Endothelial cell (in vitro differentiated cells): ENCODE measurements at regions not wholly inside any gene's neighbourhood (a gene's known extent, or its start where the extent isn't known, plus 50 kb on each side); places are given as distances from the start of the nearest gene placed in this dataset.

Experiments
- DNase-seq: peaks from one replicate; pipeline ENCODE4 v3.0.0; 2021; ENCODE audit warnings: low spot score
- H3K27ac Mint-ChIP-seq: one replicate; pipeline ENCODE4 v1.8.0; 2021; ENCODE audit warnings: mixed read lengths, inconsistent platforms; ENCODE audit not compliant: unreplicated experiment
- H3K27me3 Mint-ChIP-seq: one replicate; pipeline ENCODE4 v1.8.0; 2021; ENCODE audit warnings: mild to moderate bottlenecking, moderate library complexity, mixed read lengths, inconsistent platforms; ENCODE audit not compliant: unreplicated experiment
- H3K36me3 Mint-ChIP-seq: one replicate; pipeline ENCODE4 v1.8.0; 2021; ENCODE audit warnings: mild to moderate bottlenecking, low read depth, mixed read lengths, inconsistent platforms; ENCODE audit not compliant: unreplicated experiment
- H3K4me1 Mint-ChIP-seq: one replicate; pipeline ENCODE4 v1.8.0; 2021; ENCODE audit warnings: mild to moderate bottlenecking, mixed read lengths, inconsistent platforms; ENCODE audit not compliant: unreplicated experiment
- H3K4me3 Mint-ChIP-seq: one replicate; pipeline ENCODE4 v1.8.0; 2021; ENCODE audit warnings: mild to moderate bottlenecking, mixed read lengths, inconsistent platforms; ENCODE audit not compliant: unreplicated experiment
- H3K9me3 Mint-ChIP-seq: one replicate; pipeline ENCODE4 v1.8.0; 2021; ENCODE audit warnings: mixed read lengths, inconsistent platforms; ENCODE audit not compliant: unreplicated experiment
- TF ChIP-seq, protein P1 (sequence below): fragments of 200-600 bp; sonication (generic); IDR thresholded peaks from one replicate; pipeline ENCODE4 v1.5.0; 2021; ENCODE audit warnings: antibody characterized with exemption; ENCODE audit not compliant: unreplicated experiment

DNA sequence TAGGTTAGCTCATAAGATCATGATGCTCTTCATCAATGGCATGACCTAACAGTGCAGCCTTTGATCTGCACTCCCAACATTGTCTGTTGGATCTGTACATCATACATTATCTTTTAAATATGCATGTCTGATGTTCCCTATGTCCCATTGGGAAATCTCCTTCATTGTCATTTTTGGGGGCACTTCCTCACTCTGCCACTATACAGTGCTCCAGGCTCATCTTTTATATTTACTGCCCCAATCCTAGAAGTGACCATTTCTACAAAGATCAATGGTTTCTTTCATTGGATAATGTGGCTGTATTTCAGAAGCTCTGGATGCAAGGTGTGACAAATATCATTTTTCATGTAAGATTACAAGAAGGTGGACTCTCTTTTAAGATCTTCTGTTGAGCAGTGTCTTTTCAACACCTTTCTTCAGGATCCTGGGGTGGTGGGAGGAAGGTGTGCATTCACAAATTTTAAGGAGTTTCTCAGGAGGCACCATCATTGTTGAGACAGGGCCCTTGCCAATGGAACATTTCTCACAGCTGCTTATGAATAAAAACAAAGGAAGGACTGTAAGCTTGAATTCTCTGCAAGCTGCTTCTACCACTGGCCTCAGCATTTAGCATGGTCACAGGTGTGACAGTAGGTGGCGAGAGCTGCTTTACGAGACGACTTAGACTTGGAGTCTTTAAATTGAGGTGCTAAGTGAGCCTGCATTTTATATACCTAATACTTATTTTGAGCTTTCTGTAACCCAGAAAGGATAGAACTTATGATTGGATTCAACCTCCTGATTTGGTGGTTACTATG is 403.0 kb downstream of the LMO7 start:
- Mint-ChIP-seq H3K36me3 (no peaks in the 10 kb centered on the region), H3K9me3 (no peaks in the 10 kb centered on the region), H3K27ac (no peak overlapping the region), H3K4me3 (no peak overlapping the region), H3K4me1 (peaks cover 2% of the 10 kb centered on the region), H3K27me3 (no peaks in the 10 kb centered on the region)
- no peak for DNase-seq
- TF ChIP-seq, protein P1, sequence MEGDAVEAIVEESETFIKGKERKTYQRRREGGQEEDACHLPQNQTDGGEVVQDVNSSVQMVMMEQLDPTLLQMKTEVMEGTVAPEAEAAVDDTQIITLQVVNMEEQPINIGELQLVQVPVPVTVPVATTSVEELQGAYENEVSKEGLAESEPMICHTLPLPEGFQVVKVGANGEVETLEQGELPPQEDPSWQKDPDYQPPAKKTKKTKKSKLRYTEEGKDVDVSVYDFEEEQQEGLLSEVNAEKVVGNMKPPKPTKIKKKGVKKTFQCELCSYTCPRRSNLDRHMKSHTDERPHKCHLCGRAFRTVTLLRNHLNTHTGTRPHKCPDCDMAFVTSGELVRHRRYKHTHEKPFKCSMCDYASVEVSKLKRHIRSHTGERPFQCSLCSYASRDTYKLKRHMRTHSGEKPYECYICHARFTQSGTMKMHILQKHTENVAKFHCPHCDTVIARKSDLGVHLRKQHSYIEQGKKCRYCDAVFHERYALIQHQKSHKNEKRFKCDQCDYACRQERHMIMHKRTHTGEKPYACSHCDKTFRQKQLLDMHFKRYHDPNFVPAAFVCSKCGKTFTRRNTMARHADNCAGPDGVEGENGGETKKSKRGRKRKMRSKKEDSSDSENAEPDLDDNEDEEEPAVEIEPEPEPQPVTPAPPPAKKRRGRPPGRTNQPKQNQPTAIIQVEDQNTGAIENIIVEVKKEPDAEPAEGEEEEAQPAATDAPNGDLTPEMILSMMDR = no peak

DNA sequence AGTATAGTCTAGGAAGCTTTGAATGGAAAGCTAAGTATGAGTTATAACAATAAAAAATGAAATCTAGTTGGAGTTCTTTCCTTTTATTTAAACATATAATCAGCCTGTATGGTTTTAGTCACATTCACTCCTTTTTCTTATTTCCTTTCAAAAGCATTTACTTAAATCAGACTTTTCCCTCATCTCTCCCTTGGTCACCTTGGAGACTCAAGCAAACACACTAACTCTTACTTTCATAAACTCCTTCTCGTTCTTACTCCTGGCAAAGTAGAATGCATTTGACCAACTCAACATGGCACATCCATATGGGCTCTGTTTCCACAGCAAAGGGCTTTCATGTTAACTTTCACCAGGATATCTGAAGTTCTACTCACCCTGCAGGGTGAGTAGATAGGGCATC is 400.0 kb downstream of the LMO7 start:
- Mint-ChIP-seq H3K36me3 (no peaks in the 10 kb centered on the region), H3K4me1 (no peaks in the 10 kb centered on the region), H3K27ac (no peak overlapping the region), H3K27me3 (no peaks in the 10 kb centered on the region), H3K9me3 (no peaks in the 10 kb centered on the region), H3K4me3 (no peak overlapping the region)
- TF ChIP-seq, protein P1 = no peak
- no peak for DNase-seq

DNA sequence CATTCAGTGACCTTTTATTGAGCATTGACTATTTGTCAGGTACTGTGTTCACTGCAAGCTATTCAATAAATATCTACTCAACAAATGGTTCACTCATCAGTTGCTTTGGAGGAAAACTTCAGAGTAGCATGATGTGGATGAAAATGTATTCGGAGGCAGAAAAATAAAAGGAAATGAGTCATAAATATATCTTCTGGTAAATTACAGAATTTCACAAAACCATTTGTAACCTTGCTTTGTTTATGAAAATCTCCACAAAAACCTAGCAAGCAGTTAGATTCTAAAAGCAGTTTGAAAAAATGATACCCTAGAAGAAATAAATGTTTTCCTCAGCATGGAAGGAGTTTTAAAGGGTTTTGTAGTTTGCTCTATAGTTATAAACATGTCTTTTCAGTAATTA is 399.6 kb downstream of the LMO7 start:
- Mint-ChIP-seq H3K27me3 (no peaks in the 10 kb centered on the region), H3K4me1 (peaks cover under 1% of the 10 kb centered on the region)
- TF ChIP-seq, protein P1 = no peak

DNA sequence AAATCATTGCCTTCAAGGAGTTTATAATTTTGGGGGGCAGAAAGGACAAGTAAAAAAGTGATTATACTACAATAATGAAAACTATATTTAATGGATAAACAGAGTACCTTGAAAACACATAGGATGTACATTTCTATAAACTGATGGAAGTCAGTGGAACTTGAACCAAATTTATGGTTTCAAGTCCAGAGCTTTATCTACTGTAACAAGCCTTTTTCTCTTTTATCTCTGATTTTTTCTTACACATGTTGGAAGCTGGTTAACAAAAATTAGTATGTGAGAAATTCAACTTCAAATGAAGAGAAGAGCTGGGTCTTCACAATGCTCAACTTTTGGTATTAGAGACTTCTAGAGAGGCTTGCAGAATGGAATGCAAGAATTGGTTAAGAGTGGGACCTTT is 393.6 kb downstream of the LMO7 start:
- TF ChIP-seq, protein P1 = no peak
- Mint-ChIP-seq H3K4me3 (no peak overlapping the region), H3K36me3 (no peaks in the 10 kb centered on the region), H3K27ac (no peak overlapping the region), H3K9me3 (no peaks in the 10 kb centered on the region), H3K27me3 (no peaks in the 10 kb centered on the region), H3K4me1 (peaks cover 8% of the 10 kb centered on the region)
- DNase-seq = no peak

More for the DNA sequence above, 399.6 kb downstream of the LMO7 start:
- Mint-ChIP-seq H3K36me3 (no peaks in the 10 kb centered on the region), H3K27ac (no peak overlapping the region), H3K4me3 (no peak overlapping the region), H3K9me3 (no peaks in the 10 kb centered on the region)
- no peak for DNase-seq

DNA sequence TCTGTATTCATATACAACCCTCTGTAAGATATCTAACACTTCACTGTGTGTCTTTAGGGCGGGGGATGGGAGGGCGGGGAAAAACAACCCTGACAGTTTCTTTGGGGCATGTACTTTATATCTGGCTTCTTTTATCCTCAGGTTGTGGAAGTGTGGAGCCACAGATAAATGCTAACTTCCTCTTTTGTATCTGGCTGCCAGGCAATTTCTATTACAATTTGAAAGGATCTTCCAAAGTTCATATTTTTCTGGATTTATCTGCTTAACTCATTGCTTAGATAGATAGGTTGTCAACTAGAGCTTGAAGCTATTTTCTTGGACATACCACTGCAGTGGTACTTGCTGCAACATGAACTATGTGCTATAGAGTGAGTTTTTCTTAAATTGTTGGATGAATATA is 393.0 kb downstream of the LMO7 start:
- Mint-ChIP-seq H3K4me3 (no peak overlapping the region), H3K4me1 (peaks cover 8% of the 10 kb centered on the region), H3K9me3 (no peaks in the 10 kb centered on the region), H3K27me3 (no peaks in the 10 kb centered on the region), H3K36me3 (no peaks in the 10 kb centered on the region), H3K27ac (no peak overlapping the region)
- TF ChIP-seq, protein P1 = no peak
- no peak for DNase-seq
